ENCODE measurements at regions not wholly inside any gene's neighbourhood (a gene's known extent, or its start where the extent isn't known, plus 50 kb on each side); places are given as distances from the start of the nearest gene placed in this dataset.

DNA sequence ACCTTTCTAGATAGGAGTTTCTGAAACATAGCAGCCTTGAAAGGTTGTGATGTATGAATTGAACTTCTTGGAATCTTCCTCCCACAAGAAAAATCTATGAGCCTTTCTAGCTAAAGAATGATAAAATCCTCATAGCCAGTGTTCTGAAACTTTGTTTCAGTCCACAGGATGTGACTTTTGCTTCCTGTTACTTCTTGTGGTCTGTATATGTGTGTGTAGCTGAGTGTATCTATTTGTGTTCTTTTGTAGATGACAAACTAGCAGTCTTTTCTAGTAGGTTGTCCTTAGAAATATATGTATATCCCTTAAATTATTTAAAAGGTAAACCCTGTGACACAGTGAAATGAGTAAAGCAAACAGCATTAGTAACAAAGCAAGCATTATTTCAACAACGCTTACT, 188.8 kb downstream of the MRPS30 start:
- no peak for TF ChIP-seq POLR2A (IDR thresholded peaks at IDR 0.05; ENCODE audit: low read depth, low read length)
- no peak for TF ChIP-seq POLR2AphosphoS5 (IDR thresholded peaks at IDR 0.05; ENCODE audit: low read depth, low read length)
